ENCODE measurements at regions not wholly inside any gene's neighbourhood (a gene's known extent, or its start where the extent isn't known, plus 50 kb on each side); places are given as distances from the start of the nearest gene placed in this dataset.
"Not testable (repeated sequence)": the region's sequence is repeated elsewhere in the genome, so short reads cannot be mapped to it uniquely, and the experiment has no call there.

DNA sequence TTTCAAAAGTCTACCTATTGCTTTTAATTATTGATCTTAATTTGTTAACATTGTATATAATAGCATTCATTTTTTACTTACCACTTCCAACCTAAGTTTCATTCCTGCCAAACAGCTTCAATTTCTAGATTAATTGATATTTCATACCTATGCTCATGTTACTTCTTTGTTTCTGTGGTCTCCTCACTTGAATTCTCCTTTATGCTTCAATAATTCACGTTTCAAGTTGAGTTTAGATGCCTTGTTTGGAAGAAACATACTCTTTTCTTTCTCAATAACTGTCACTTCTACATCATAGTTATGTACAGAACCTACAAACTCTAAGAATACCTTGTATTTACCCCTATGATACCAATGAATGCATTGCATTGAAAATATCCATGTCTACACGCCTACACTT, 862.2 kb upstream of the LRATD1 start:
- DNase-seq = no peak

- DNase-seq = no peak
Measured at GRCh38 chr2:13779996-13780395, 852.5 kb upstream of the LRATD1 start.

GRCh38 chr2:13791019-13791547, 841.4 kb upstream of the LRATD1 start:
- DNase-seq = no peak

- no peak for DNase-seq
Measured at GRCh38 chr2:13806539-13806938, 826.0 kb upstream of the LRATD1 start.

GRCh38 chr2:13813236-13813635, 819.3 kb upstream of the LRATD1 start:
- DNase-seq = no peak

- no peak for DNase-seq
Measured at GRCh38 chr2:13818002-13818401, 814.5 kb upstream of the LRATD1 start.

GRCh38 chr2:13819896-13820295, 812.6 kb upstream of the LRATD1 start:
- DNase-seq = no peak

- DNase-seq = no peak
Measured at GRCh38 chr2:13821255-13821880, 811.1 kb upstream of the LRATD1 start.

- DNase-seq = no peak
Measured at GRCh38 chr2:13822365-13822764, 810.2 kb upstream of the LRATD1 start.

- no peak for DNase-seq
Measured at GRCh38 chr2:13826314-13826853, 806.1 kb upstream of the LRATD1 start.

GRCh38 chr2:13858626-13859025, 773.9 kb upstream of the LRATD1 start:
- DNase-seq = no peak

DNA sequence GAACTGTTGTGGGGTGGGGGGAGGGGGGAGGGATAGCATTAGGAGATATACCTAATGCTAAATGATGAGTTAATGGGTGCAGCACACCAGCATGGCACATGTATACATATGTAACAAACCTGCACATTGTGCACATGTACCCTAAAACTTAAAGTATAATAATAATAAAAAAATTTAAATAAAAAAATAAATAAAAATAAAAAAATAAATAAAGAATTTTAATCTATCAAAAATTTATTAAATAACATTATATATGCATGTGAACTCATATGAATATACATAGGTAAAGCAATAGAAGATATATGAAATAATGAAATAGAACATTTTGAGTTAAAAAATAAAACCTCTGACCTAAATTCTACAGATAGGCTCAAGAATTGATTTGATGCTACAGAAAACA, 764.2 kb upstream of the LRATD1 start:
- not testable (repeated sequence) for DNase-seq

DNA sequence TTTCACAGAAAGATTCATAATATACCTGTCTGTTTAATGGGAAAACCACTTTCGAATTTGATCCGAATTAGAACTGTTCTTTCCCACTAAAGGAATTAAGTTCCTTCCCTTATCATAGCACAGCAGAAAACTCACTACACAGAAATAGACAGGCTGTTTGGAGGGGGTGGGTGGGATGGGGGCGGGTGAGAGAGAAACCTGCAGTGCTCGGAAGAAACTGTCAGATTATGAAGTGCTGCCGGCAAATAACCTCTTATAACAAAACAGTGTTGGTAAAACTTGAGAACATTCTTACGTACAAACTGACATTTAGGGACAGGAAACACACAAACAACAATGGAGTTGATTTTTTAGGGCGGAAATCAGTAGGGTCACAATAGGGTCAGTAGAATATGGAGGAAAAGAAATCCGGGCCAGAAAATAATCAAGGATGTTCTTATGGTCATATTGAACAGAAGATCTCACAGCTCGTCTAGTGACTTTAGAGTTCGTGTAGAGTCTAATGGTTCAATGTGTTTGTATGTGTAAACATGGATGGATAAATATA, 756.0 kb upstream of the LRATD1 start:
- DNase-seq = no peak

DNA sequence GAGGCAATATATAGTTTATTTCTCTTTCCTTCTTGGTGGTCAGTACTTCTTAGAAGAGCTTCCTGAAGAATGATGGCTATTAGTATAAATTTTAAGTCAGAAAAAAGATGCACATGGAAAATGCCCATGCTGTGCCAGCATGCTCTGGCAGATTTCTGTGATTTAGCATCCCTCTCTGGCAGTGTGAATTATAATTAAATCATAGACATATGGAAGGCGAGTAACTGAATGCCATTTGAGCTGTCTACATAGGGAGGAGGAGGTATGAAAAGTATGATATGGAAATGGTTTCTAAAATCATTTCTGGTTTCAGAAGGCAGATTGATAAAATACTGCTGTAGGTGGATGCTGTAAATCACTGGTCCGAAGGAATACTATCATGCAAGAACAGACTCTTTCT, 754.9 kb upstream of the LRATD1 start:
- DNase-seq = no peak

GRCh38 chr2:13884291-13884976, 748.1 kb upstream of the LRATD1 start:
- no peak for DNase-seq

DNA sequence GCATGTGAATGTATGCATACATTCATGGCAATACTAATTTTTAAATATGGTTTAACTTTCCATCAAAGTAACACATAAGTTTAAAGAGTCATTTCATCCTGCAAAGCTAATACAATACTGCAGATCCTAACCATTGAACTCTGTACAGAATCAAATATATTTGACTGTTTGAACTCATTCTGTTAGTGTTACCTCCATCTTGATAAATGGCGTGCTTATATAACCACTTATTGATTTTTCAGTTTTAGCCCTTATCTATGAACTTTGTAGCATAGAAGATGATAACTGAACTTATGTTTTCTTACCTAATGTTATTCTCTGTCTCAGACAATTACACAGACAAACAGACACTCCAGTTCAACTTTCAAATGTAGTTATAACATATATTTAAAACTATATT, 731.0 kb upstream of the LRATD1 start:
- no peak for DNase-seq

GRCh38 chr2:13905831-13906230, 726.7 kb upstream of the LRATD1 start:
- no peak for DNase-seq

DNA sequence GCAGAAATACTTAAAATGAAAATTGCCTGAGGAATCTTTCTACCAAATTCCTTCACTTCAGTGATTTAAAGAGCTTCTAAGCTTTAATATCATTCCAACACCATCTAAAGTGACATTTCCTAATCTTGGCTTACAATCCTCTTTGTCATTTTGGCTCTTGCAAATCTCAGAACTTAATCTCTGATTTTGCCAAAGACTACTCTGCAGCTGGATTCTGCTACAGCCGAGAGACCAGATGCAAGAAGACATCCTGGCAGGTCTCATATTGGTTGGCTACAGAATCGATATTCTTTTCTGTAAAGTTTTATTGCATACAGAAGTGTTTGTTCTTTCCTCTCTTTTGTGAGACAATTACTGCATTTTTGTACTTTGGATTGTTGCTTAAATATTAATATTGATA, 716.5 kb upstream of the LRATD1 start:
- no peak for DNase-seq

- DNase-seq = no peak
Measured at GRCh38 chr2:13917958-13918357, 714.6 kb upstream of the LRATD1 start.

DNA sequence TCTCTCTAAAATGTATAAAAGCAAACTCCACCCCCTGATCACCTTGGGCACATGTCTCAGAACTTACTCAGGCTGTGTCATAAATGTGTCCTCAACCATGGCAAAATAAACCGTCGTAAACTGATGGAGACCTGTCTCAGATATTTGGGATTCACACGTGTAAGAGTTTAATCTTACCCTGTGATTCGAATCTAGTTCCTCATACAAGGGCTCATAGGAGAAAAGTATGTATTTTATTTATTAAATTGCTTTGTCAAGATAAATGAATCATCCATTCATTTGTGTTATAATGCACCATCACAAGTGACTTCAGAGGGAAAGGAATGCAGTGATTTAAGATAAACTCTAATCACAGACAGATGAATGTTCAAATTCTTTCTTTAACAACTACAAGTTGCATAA, 712.5 kb upstream of the LRATD1 start:
- DNase-seq = no peak

- no peak for DNase-seq
Measured at GRCh38 chr2:13921245-13921644, 711.3 kb upstream of the LRATD1 start.

GRCh38 chr2:13923823-13924222, 708.7 kb upstream of the LRATD1 start:
- no peak for DNase-seq

GRCh38 chr2:13942111-13942510, 690.4 kb upstream of the LRATD1 start:
- DNase-seq = no peak

- DNase-seq = no peak
Measured at GRCh38 chr2:13950761-13951160, 681.8 kb upstream of the LRATD1 start.
